ENCODE measurements at regions not wholly inside any gene's neighbourhood (a gene's known extent, or its start where the extent isn't known, plus 50 kb on each side); places are given as distances from the start of the nearest gene placed in this dataset.

- no peaks in the 10 kb centered on the region for H3K9me3 ChIP-seq
- TF ChIP-seq CTCF (IDR thresholded peaks at IDR 0.05): no peak
- ATAC-seq (no peak), DNase-seq (no peak)
- H3K27me3 ChIP-seq: peaks cover 0 to 5% (median 0%) of the 10 kb centered on the region in 7 donors
- H3K4me1 ChIP-seq: no peaks in the 10 kb centered on the region
- intact Hi-C loops (cut with DNase I): no loop called here
- WGBS, 2 donors: 85 to 89% methylated on average over 4 of the region's 4 CpGs
- no peaks in the 10 kb centered on the region for H3K36me3 ChIP-seq
- H3K4me3 ChIP-seq: no peak overlapping the region
- no peak overlapping the region for H3K27ac ChIP-seq
These were observed 96.3 kb upstream of the TAC1 start for GRCh38 chr7:97635622-97636021.

DNA sequence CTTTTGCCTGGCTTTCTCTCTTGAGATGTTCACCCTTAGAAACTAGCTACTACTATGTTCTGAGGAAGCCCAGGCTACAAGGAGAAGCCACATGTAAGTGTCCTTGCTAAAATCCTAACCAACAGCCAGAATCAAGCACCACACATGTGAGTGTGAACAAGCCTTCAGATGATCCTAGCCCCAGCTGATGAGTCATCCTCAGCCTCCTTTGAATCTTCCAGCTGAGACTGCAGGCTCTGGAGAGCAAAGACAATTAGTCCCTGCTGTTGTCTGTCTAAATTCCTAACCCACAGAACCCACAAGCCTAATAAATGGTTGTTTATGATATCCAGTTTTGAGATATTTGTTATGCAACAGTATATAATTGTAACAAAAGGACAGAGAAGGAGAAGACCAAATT lies 92.8 kb upstream of the TAC1 start:
- Histone ChIP-seq H3K36me3 (no peaks in the 10 kb centered on the region), H3K27me3 (peaks cover 0 to 5% (median 0%) of the 10 kb centered on the region in 7 donors), H3K9me3 (peaks cover 0 to 7% (median 0%) of the 10 kb centered on the region in 11 donors), H3K27ac (no peak overlapping the region), H3K4me1 (no peaks in the 10 kb centered on the region), H3K4me3 (no peak overlapping the region)
- intact Hi-C loops (cut with DNase I): no loop called here
- no peak for TF ChIP-seq CTCF (IDR thresholded peaks at IDR 0.05)
- DNase-seq: no peak
- ATAC-seq: no peak

DNA sequence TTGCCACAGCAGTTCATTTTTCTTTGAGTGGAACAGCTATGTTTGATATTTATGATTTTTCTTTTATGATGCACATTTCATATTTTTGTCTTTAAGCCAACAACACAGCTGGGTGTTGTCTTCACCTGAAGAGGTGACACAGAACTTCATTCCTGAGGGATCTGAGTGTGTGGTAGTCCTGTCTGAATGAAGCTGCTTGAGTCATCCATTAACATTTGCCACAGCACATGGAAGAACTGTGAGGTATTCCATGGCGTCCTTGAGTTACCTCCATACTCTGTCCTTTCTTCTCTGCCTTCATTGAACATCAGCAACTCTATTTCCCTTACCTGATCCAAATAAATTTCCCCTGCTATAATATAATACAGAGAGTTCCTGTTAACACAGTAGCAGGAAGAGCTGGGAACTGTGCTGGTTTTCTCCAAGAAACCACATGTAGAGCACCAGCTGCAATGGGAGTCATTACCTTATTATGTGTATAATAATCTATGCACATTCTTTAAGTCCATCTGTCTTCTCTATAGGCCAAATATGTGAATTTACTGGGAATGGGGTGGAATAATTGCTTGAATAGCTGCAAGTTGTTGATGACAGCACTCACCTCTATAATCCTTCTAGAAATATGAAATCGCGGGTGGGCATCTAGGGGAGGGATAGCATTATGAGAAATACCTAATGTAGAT lies 72.4 kb upstream of the TAC1 start:
- Histone ChIP-seq H3K4me1 (no peaks in the 10 kb centered on the region), H3K9me3 (peaks cover 0 to 6% (median 0%) of the 10 kb centered on the region in 11 donors), H3K27me3 (peaks cover 0 to 4% (median 0%) of the 10 kb centered on the region in 7 donors), H3K4me3 (no peak overlapping the region), H3K36me3 (no peaks in the 10 kb centered on the region), H3K27ac (no peak overlapping the region)
- intact Hi-C loops (cut with DNase I): no loop called here
- 80 to 83% methylated on average over 3 of the region's 3 CpGs for WGBS, 2 donors
- DNase-seq (no peak), ATAC-seq (no peak)
- no peak for TF ChIP-seq CTCF (IDR thresholded peaks at IDR 0.05)

DNA sequence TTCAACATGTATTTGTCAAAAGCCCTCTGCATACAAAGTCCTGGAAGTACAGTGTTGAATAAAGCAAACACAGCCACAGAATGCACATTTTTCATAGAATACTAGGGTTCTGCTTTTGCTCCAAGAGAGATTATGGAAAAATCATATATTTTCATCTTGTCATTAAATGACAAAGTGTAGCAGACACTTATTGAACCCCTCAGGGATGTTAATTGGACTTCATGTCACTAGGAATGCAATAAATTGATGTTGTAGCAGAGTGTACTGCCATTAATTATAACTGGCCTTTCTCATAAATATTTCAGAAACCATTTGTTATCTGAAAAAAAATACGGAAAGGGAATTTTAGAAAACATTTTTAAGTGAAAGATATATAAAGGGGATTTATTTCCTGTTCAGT lies 64.5 kb upstream of the TAC1 start:
- no peak for TF ChIP-seq CTCF (IDR thresholded peaks at IDR 0.05)
- H3K9me3 ChIP-seq: no peaks in the 10 kb centered on the region
- intact Hi-C loops (cut with DNase I): no loop called here
- H3K36me3 ChIP-seq: no peaks in the 10 kb centered on the region
- DNase-seq: no peak
- peaks cover 0 to 9% (median 0%) of the 10 kb centered on the region in 7 donors for H3K27me3 ChIP-seq
- 53 to 64% methylated on average over 1 of the region's 1 CpG for WGBS, 2 donors
- ATAC-seq: no peak
- H3K4me1 ChIP-seq: no peaks in the 10 kb centered on the region
- no peak overlapping the region for H3K27ac ChIP-seq
- no peak overlapping the region for H3K4me3 ChIP-seq
